Lower leg skin (tissue), 4 donors: ENCODE measurements at regions not wholly inside any gene's neighbourhood (a gene's known extent, or its start where the extent isn't known, plus 50 kb on each side); places are given as distances from the start of the nearest gene placed in this dataset.

Experiments
- DNase-seq, 2 donors: peaks; one replicate each; pipeline ENCODE4 v3.0.0-alpha.2; 2019; ENCODE audit warnings: low spot score in 2 of 2
- H3K4me3 ChIP-seq: fragments of 200-600 bp; sonication (generic); 2 replicates; pipeline ENCODE4 v1.5.1; 2017; ENCODE audit warnings: mild to moderate bottlenecking, low read depth; ENCODE audit not compliant: poor library complexity, severe bottlenecking
- CTCF ChIP-seq, 3 donors: fragments of 450-650 bp; IDR thresholded peaks; one replicate each; pipeline ENCODE4 v1.5.1; 2016; ENCODE audit warnings: antibody characterized with exemption in 3 of 3, mild to moderate bottlenecking in 3 of 3, moderate library complexity in 2 of 3
- POLR2A ChIP-seq, 2 donors: fragments of 450-650 bp; IDR thresholded peaks; one replicate each; pipeline ENCODE4 v1.6.1; 2016 to 2017; ENCODE audit warnings: antibody characterized with exemption in 2 of 2, mild to moderate bottlenecking in 1 of 2, moderate library complexity in 1 of 2
- WGBS, 2 donors: methylation state at CpG; one replicate each; pipeline ENCODE4 v1.1.5; 2018; 5-methylcytosine and 5-hydroxymethylcytosine counted together
- intact Hi-C: fragments of 100-400 bp; cut with DNase I; formaldehyde crosslinking; loops from one replicate; pipeline ENCODE4 v1.15.0; 2023; ENCODE audit warnings: low total_unique reads

- intact Hi-C loops, result no loop called here
- DNase-seq, result no peak
- TF ChIP-seq POLR2A (IDR thresholded peaks at IDR 0.05), result no peak
- 90 to 92% methylated on average over 4 of the region's 4 CpGs for WGBS, 2 donors
- no peak overlapping the region for H3K4me3 ChIP-seq
These were observed 153.3 kb downstream of the COL6A3 start for GRCh38 chr2:237260686-237261085.

GRCh38 chr2:237261327-237261726 is 152.6 kb downstream of the COL6A3 start:
- intact Hi-C loops, result no loop called here
- no peak for TF ChIP-seq POLR2A (IDR thresholded peaks at IDR 0.05)
- no peak for TF ChIP-seq CTCF (IDR thresholded peaks at IDR 0.05)
- WGBS, 2 donors, result 82 to 88% methylated on average over 3 of the region's 3 CpGs
- no peak for DNase-seq
- H3K4me3 ChIP-seq, result no peak overlapping the region

GRCh38 chr2:237262838-237263771 is 150.9 kb downstream of the COL6A3 start:
- H3K4me3 ChIP-seq, result no peak overlapping the region
- TF ChIP-seq CTCF (IDR thresholded peaks at IDR 0.05), result no peak
- no peak for TF ChIP-seq POLR2A (IDR thresholded peaks at IDR 0.05)
- intact Hi-C loops, result no loop called here
- 76 to 77% methylated on average over 10 of the region's 10 CpGs for WGBS, 2 donors
- no peak for DNase-seq

GRCh38 chr2:237264480-237265219 is 149.3 kb downstream of the COL6A3 start:
- WGBS, 2 donors, result 63 to 76% methylated on average over 18 of the region's 18 CpGs
- no peak for DNase-seq
- intact Hi-C loops, result no loop called here
- no peak for TF ChIP-seq POLR2A (IDR thresholded peaks at IDR 0.05)
- no peak for TF ChIP-seq CTCF (IDR thresholded peaks at IDR 0.05)
- no peak overlapping the region for H3K4me3 ChIP-seq

- intact Hi-C loops, result no loop called here
- no peak for DNase-seq
- 81 to 86% methylated on average over 7 of the region's 7 CpGs for WGBS, 2 donors
- TF ChIP-seq CTCF (IDR thresholded peaks at IDR 0.05) (no peak), POLR2A (IDR thresholded peaks at IDR 0.05) (no peak)
- no peak overlapping the region for H3K4me3 ChIP-seq
These were observed 145.8 kb downstream of the COL6A3 start for GRCh38 chr2:237268004-237268708.
